HG03159 (cell line): ENCODE measurements at regions not wholly inside any gene's neighbourhood (a gene's known extent, or its start where the extent isn't known, plus 50 kb on each side); places are given as distances from the start of the nearest gene placed in this dataset.
"Not testable (repeated sequence)": the region's sequence is repeated elsewhere in the genome, so short reads cannot be mapped to it uniquely, and the experiment has no call there.

Experiments
- ATAC-seq: cut with Tn5 transposase; IDR thresholded peaks from one replicate; pipeline ENCODE4 v1.9.1; 2021; ENCODE audit warnings: mild to moderate bottlenecking, moderate library complexity; ENCODE audit not compliant: unreplicated experiment

DNA sequence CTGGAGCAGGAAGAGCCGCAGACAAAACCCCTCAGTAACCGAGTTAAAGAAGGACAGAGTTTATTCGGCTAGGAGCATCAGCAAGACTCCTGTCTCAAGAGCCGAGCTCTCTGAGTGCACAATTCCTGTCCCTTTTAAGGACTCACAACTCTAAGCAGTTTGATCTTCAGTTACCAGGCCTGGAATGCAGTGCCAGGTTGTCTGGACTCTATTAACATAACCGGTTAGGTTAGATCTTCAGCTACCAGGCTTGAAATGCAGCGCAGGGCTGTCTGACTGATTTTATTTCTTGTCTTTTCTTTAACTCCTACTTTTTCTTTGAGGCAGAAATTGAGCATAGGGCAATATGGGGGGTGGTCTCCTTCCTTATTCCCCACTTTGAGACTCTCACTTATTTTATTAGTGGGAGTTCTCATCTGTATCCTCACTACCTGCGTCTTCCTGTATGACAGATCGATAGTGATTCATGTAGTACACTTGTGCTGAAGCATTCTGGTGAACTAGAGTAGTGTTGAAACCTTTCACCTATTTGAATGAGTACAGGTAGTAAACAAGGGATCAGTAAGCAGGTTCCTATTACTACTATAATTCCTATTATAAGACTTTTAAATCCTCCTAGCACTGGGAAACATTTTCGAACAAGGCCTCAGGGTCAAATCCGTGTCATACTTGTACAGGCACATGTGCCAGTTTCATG is 325.0 kb downstream of the CGGBP1 start:
- no peak for ATAC-seq

DNA sequence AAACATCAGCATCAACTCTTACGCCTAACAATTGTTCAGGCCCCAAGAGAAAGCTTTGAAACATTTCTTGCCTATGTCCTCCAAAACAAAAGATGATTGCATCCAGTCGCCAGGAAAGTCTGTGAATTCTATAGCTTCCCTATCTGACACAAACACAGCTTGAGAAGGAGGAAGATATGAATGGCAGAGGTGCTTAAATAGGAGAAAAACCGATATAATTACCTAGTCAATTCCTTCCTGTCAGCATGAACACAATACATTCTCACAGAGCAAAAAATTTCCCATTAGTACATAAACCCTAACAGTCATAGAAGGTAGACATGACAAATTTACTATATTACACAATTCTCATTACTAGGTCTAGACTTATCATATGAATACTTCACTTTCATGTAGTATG is 326.5 kb downstream of the CGGBP1 start:
- no peak for ATAC-seq

DNA sequence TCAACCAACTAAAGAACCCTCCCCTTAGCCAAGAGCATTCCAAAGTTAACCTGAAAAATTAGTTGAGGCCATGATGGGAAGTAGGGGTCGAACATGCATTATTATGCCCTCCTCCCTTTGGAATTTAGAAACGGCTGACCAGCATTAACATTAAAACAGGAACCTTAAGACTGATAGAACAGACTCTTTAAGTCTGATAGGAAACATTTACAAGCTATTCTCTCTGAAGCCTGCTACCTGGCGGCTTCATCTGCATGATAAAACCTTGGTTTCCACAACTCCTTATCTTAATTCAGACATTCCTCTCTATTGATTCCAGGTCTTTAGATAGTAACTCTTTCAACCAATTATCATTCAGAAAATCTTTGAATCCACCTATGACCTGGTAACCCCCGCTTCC is 331.0 kb downstream of the CGGBP1 start:
- no peak for ATAC-seq

DNA sequence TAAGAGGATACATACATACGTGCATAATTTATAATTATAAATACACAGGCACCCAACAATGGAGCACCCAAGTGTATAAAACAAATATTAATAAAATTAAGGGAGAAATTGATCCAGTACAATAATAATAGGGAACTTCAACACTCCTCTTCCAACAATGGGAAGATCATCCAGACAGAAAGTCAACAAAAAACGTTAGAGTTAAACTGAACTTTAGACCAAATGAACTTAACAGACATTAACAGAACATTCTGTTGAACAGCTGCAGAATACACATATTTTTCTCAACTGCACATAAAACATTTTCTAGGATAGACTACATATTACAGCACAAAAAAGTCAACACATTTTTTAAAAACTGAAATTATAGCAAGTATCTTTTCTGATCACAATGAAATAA is 339.7 kb downstream of the CGGBP1 start:
- no peak for ATAC-seq

DNA sequence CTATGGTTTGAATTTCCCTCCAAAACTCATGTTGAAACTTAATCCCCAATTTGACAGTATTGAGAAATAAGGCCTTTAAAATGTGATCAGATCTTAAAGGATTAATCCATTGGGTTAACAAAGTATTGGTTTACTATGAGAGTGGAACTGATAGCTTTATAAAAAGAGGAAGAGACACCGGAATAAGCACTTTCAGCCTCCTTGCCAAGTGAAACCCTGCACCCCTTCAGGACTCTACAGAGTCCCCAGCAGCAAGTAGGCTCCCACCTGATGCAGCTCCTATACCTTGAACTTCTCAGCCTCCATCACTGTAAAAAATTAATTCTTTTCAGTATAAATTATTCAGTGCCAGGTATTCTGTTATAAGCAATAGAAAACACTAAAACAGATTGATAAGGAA is 348.3 kb downstream of the CGGBP1 start:
- ATAC-seq = peak; percentile 62

DNA sequence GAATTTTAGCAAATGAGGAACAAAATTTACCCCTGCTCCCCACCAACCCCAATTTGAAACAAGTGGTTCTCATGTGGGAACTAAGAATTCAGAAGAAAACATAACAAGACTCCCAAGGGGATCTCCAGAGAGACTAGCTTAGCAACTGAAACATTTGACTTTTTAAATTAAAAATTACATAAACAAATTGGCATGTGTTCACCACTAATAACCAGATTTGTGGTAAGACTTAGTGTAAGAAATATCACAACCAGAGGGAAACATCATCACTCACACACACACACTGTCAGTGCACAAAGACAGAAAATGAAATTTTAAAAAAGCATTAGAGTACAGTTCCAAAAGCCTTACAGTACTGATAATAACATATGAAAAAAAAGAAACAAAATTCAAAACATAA is 348.8 kb downstream of the CGGBP1 start:
- ATAC-seq = no peak

DNA sequence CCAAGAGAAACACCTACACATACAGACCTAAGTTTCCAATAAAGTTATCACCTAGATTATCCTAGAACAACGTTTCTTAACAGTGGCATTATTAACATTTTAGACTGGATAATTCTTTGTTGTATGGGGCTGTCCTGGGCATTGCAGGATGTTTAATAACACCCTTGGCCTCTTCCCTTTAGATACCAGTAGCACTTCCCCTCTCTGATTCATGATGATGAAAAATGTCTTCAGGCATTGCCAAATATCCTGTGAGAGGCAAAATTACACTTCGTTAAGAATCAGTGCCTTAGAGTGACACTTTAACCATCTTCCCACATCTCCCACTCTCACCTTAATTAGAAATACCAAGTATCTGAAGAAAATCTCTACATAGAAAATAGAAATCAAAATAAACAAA is 352.6 kb downstream of the CGGBP1 start:
- ATAC-seq = no peak

DNA sequence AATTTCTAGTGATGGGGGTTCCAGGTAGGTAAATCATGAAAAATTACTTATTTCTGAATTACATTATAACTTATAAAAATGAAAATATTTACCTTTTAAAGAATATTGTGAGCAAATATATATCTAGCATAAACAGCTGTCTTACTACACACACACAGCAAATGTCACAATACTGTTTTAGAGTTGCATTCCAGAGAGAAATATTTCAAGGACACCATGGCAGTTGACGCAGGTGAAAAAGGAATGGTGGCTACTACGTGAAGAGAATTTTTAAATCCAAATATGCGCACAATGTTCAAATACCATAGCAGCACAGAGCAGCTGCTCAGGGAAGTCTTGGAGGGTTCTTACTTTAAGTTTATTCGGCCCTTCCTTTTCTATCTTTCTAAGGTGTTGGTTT is 356.2 kb downstream of the CGGBP1 start:
- ATAC-seq = no peak

DNA sequence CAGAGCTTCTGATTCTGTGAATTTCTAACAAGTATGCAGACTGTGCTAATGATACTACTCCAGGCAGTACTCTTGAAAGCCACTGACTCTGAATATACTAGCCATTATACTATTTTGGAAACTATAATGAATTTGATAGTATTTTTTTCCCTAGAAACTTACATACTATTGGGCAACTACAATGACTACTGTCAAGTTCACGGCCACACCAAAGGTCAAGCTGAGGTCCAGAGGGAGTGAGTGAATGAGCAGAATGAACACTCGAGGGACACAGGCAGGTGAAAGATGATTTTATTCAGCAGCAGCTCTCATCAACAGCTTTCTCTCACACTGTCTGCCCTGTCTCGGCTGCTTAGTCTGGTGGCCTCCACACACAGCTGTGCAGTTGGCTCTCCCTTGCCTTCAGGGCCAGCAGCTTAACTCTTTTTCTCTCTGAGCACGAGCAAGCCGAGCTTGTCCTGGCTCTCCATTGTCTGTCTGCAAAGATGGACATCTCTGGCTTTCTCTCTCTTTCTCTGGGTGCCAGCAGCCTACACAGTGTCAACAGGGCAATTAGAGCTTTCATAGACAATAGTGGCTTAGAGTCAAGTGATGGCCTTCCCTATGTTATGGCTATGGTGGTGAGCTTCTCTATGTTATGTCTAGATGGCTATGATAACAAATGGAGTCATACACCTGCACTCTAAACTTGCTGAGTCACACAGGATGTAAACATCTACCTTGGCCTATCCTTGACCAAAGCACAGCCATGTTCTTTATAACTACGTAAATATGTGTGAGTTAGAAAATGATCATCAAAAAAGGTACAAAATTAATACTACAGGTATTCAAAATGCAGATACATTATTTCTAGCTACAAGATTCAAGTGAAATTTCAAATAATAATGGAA is 362.4 kb downstream of the CGGBP1 start:
- ATAC-seq = no peak

DNA sequence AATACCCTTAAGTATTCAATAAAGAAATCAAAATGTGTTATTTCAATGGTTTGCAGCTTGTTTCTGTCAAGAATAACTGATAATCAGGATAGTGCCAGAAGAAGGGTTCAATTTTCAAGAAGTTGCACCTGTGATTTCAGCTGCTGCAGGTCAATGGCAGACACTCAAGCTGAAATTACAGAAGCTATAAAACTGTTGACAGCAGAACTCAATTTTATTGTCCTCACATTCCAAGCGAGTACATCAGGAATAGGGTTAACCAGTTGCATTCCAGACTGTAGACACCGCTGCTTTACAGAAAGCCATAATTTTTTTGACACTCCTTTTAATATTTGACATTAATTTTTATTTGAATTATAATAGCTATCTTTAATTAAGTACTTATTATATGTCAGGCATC is 364.1 kb downstream of the CGGBP1 start:
- ATAC-seq = no peak

DNA sequence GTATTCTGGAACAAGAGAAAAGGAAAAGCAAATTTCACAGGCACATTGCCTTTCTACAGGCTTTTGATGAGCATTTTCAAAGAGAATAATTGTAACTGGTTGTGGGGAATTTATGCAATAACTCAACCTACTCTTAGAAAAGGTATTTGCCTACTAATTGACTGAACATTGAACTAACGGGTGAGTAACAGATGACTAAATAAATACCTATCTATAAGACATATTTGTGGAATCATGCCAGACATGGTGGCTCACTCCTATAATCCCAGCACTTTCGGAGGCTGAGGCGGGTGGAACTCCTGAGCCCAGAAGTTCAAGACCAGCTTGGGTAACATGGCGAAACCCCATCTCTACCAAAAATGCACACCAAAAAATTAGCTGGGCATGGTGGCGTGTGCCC is 367.7 kb downstream of the CGGBP1 start:
- ATAC-seq = no peak

DNA sequence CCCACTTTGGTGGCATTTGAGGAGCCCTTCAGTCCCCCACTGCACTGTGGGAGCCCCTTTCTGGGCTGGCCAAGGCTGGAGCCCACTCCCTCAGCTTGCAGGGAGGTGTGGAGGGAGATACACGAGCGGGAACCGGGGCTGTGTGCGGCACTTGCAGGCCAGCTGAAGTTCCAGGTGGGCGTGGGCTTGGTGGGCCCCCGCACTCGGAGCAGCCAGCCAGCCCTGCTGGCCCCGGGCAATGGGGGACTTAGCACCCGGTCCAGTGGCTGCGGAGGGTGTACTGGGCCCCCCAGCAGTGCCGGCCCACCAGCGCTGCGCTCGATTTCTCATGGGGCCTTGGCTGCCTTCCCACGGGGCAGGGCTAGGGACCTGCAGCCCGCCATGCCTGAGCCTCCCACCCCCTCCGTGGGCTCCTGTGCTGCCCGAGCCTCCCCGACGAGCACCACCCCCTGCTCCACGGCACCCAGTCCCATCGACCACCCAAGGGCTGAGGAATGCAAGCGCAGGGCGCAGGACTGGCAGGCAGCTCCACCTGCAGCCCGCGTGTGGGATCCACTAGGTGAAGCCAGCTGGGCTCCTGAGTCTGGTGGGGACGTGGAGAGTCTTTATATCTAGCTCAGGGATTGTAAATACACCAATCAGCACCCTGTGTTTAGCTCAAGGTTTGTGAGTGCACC is 379.7 kb downstream of the CGGBP1 start:
- ATAC-seq = not testable (repeated sequence)

DNA sequence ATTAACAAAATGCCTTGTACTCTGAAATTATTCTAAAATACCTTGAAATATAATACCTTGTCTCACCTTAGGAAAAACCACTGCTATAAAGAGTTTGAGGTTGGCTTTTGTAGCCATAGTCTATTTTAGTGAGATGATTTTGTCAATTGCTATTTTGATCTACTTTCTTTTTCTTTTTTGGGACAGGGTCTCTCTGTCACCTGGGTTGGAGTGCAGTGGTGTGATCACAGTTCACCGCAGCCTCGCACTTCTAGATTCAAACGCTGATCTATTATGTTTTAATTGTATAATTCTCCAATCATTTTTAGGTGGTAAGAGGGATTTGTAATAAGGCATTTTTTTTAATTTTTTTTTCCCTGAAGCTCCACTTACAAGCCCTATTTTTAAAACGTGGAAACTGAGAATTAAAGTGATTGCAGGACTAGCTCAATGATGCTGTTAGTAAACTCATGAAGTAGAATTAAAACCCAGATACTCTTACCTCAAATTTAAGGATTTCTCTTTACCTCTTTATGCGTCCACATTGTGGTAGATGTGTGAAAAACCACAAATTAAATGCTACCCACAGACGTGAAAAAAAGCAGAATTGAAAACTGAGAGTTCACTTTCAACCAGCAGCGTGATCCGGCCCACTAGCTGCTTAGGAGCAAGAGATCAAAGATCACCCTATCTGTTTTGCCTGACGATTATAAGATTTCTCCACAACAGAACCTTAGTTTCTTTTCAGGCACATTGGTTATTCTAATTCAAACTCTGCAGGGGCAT is 384.2 kb downstream of the CGGBP1 start:
- ATAC-seq = peak; percentile 99

DNA sequence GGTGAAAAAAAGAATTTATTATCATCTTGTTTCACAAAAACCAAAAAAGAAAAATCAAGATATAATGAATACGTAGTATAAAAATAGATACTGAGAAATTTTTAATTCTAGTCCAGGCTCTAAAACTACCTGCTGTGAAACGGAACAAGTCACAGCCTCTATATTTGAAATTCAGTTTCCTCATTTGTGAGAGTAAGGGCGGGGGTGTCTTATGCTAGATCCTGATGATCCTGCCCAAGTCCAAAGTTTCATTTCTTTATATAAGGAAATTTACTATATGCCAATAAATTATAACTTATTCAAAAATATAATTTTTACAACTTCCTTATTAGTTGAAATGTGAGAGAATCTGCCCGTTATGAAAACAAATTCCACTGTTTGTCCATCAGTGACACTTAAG is 385.7 kb downstream of the CGGBP1 start:
- no peak for ATAC-seq

DNA sequence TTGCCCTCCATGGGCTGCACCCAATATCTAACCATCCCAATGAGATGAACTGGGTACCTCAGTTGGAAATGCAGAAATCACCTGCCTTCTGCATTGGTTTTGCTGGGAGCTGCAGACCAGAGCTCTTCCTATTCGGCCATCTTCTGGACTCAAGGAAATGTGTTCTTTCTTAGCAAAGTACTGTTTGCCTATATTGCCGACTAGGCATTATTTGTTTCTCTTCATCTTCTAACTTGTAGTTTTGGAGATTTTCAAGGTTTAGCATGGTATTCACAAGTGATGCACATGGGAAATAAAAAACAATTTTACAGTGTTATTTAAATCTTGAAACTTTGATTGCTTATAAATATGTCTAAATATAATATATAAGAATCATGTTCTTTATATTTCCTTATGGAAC is 377.8 kb upstream of the POU1F1 start:
- ATAC-seq = no peak

DNA sequence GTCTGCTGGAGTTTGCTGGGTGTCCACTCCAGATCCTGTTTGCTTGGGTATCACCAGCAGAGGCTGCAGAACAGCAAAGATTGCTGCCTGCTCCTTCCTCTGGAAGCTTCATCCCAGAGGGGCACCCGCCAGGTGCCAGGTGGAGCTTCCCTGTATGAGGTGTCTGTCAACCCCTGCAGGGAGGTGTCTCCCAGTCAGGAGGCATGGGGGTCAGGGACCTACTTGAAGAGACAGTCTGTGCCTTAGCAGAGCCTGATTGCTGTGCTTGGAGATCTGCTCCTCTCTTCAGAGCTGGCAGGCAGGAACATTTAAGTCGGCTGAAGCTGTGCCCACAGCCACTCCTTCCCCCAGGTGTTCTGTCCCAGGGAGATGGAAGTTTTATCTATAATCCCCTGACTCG is 376.8 kb upstream of the POU1F1 start:
- not testable (repeated sequence) for ATAC-seq

DNA sequence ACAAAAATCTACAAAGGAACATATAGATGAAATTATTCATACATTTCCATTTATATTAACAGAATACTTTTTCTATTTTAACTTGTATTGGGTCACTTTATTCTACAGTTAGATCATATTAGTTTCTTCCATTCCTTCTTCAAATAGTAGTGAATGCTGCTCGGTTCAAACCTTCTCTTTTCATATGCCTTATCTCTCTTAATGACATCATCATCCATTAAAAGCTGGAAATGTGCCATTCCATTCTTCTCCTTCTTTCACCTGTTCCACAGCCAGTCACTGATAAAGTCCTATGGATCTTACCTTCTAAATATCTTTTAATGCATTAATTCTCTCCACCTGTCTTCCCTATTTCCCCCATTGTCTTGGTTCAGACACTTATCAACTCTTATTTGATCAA is 358.0 kb upstream of the POU1F1 start:
- no peak for ATAC-seq

DNA sequence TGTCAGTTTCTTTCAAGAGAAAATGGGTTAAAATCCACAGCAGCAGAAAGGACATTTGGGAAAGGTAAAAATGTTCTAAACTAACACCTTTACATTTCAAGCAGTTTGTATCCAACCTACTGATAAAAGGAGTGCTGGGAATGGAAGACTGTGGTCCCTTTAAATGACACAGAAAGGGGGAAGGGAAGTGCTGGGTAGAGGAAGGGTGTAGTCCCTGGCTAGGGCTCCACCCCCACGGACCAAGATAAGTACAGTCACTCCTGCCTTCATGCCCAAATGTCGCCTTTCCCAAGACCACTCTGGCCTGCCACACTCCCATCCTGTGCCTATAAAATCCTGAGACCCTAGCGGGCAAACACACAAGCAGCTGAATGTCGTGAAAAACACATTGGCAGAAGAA is 350.9 kb upstream of the POU1F1 start:
- no peak for ATAC-seq

DNA sequence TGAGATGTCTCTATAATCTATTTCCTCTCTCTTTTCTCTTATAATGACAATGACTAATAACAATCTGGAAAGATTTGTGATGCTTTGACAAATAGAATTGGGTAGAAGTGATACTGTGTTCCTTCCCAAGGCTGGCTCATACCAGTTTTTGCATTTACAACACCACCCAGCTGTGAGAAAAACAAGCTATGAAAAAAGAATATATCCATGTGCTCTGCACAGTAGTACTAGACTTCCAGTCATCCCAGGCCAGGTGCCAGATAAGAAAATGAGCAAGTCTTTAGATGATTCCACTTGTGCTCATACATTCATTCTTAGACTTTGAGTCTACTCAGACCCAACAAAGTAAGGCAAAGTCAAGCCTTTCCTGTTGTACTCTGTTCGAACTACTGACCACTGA is 350.2 kb upstream of the POU1F1 start:
- ATAC-seq = no peak

DNA sequence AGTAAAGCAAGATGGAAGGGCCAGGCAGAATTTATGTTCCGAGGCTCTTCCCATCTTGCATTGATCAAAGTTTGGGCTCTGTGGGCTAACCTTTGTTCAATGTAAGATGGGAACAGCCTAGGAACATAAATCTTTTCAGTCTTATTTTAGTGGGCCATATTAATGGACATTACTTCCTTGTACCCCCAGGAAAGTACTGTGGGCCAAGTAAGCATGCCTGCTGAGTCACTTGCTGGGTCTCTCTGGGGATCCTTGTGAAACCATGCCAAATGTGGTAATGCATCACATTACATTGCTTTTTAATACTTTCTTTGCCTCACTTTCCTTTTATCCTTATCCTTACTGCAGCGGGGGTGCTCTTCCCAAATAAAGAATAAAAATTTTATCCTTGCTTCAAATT is 349.5 kb upstream of the POU1F1 start:
- no peak for ATAC-seq

DNA sequence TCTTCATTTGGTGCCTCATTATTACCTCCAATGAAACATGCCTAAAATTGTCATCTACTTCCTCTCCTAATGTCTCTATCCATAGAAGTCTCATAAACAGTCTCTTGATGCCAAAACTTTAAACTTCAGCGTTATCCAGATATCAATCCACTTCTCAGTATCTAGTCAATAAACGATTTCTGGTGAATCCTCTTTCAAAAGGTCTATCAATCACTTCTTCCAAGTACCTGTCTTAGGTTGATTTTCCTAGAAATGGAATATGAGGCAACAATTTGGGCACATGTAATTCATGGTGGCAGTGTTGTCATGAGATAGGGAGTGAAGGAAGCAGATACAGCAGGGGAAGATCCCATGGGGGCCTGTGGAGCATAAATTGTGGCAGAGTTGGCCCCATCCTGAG is 348.5 kb upstream of the POU1F1 start:
- ATAC-seq = no peak
